Muscle of leg (tissue), 3 donors: ENCODE measurements at regions not wholly inside any gene's neighbourhood (a gene's known extent, or its start where the extent isn't known, plus 50 kb on each side); places are given as distances from the start of the nearest gene placed in this dataset.

Source experiments
- DNase-seq: peaks from one replicate; pipeline ENCODE4 v3.0.0; 2013
- H3K27ac ChIP-seq: one replicate; pipeline ENCODE4 v1.5.1; 2013; ENCODE audit warnings: mild to moderate bottlenecking, low read length, control low read depth
- H3K27me3 ChIP-seq: one replicate; pipeline ENCODE4 v1.6.1; 2013; ENCODE audit warnings: low read length; ENCODE audit not compliant: control insufficient read depth, insufficient read depth
- H3K36me3 ChIP-seq: one replicate; pipeline ENCODE4 v1.6.1; 2013; ENCODE audit warnings: low read length; ENCODE audit not compliant: control insufficient read depth, insufficient read depth
- H3K4me1 ChIP-seq: one replicate; pipeline ENCODE4 v1.6.1; 2013; ENCODE audit warnings: low read length; ENCODE audit not compliant: control insufficient read depth, insufficient read depth
- H3K4me3 ChIP-seq: one replicate; pipeline ENCODE4 v1.5.1; 2013; ENCODE audit warnings: low read length, control low read depth
- H3K9me3 ChIP-seq: replicated peaks from 2 replicates; pipeline ENCODE4 v1.6.1; 2013; ENCODE audit warnings: low read depth, low read length; ENCODE audit not compliant: control insufficient read depth
- WGBS: methylation state at CpG from one replicate; pipeline ENCODE4 v1.1.5; 2013; ENCODE audit warnings: missing lambda C conversion rate; ENCODE audit not compliant: insufficient coverage; 5-methylcytosine and 5-hydroxymethylcytosine counted together

GRCh38 chr6:102562713-102563112 lies 1169.2 kb downstream of the GRIK2 start:
- no peak overlapping the region for H3K27ac ChIP-seq
- no peaks in the 10 kb centered on the region for H3K36me3 ChIP-seq
- no peak for DNase-seq
- H3K9me3 ChIP-seq = no peaks in the 10 kb centered on the region
- no CpG with 5 or more reads among the region's 1 CpG for WGBS
- no peaks in the 10 kb centered on the region for H3K27me3 ChIP-seq
- H3K4me3 ChIP-seq = no peak overlapping the region
- H3K4me1 ChIP-seq = no peaks in the 10 kb centered on the region

- no peaks in the 10 kb centered on the region for H3K4me1 ChIP-seq
Observed at GRCh38 chr6:102553214-102553613, 1159.7 kb downstream of the GRIK2 start.

GRCh38 chr6:102549221-102549874 lies 1155.8 kb downstream of the GRIK2 start:
- Histone ChIP-seq H3K9me3 (no peaks in the 10 kb centered on the region), H3K36me3 (no peaks in the 10 kb centered on the region), H3K27ac (no peak overlapping the region), H3K4me1 (no peaks in the 10 kb centered on the region), H3K4me3 (no peak overlapping the region), H3K27me3 (no peaks in the 10 kb centered on the region)
- no peak for DNase-seq
- no CpG with 5 or more reads among the region's 6 CpGs for WGBS

More at GRCh38 chr6:102553214-102553613, 1159.7 kb downstream of the GRIK2 start:
- no peak overlapping the region for H3K4me3 ChIP-seq
- no peak for DNase-seq
- H3K36me3 ChIP-seq = no peaks in the 10 kb centered on the region
- no peaks in the 10 kb centered on the region for H3K27me3 ChIP-seq
- H3K27ac ChIP-seq = no peak overlapping the region
- H3K9me3 ChIP-seq = no peaks in the 10 kb centered on the region

GRCh38 chr6:102525336-102525735 lies 1131.8 kb downstream of the GRIK2 start:
- H3K27me3 ChIP-seq = no peaks in the 10 kb centered on the region
- H3K4me3 ChIP-seq = no peak overlapping the region
- H3K27ac ChIP-seq = no peak overlapping the region
- no peaks in the 10 kb centered on the region for H3K36me3 ChIP-seq
- no CpG with 5 or more reads among the region's 2 CpGs for whole genome bisulfite sequencing
- no peaks in the 10 kb centered on the region for H3K9me3 ChIP-seq
- H3K4me1 ChIP-seq = no peaks in the 10 kb centered on the region
- no peak for DNase-seq

GRCh38 chr6:102520966-102521365 lies 1127.5 kb downstream of the GRIK2 start:
- WGBS = no CpG with 5 or more reads among the region's 2 CpGs
- Histone ChIP-seq H3K36me3 (no peaks in the 10 kb centered on the region), H3K4me3 (no peak overlapping the region), H3K9me3 (no peaks in the 10 kb centered on the region), H3K27me3 (no peaks in the 10 kb centered on the region), H3K4me1 (no peaks in the 10 kb centered on the region), H3K27ac (no peak overlapping the region)
- no peak for DNase-seq

- Histone ChIP-seq H3K27ac (no peak overlapping the region), H3K4me3 (no peak overlapping the region), H3K9me3 (no peaks in the 10 kb centered on the region), H3K4me1 (no peaks in the 10 kb centered on the region), H3K36me3 (no peaks in the 10 kb centered on the region), H3K27me3 (no peaks in the 10 kb centered on the region)
- WGBS = no CpG with 5 or more reads among the region's 3 CpGs
- no peak for DNase-seq
Observed at GRCh38 chr6:102517506-102517905, 1124.0 kb downstream of the GRIK2 start.

- no peaks in the 10 kb centered on the region for H3K36me3 ChIP-seq
- no peak overlapping the region for H3K27ac ChIP-seq
- no peaks in the 10 kb centered on the region for H3K4me1 ChIP-seq
- H3K27me3 ChIP-seq = no peaks in the 10 kb centered on the region
- DNase-seq = no peak
- WGBS = 80% methylated on average over 1 of the region's 1 CpG
- no peak overlapping the region for H3K4me3 ChIP-seq
- H3K9me3 ChIP-seq = peaks cover 4% of the 10 kb centered on the region
Observed at GRCh38 chr6:102501615-102502014, 1108.1 kb downstream of the GRIK2 start.

- no CpG with 5 or more reads among the region's 1 CpG for WGBS
- H3K9me3 ChIP-seq = peaks cover 11% of the 10 kb centered on the region
- DNase-seq = no peak
Observed at GRCh38 chr6:102494808-102495207, 1101.3 kb downstream of the GRIK2 start.

GRCh38 chr6:102493485-102493884 lies 1100.0 kb downstream of the GRIK2 start:
- DNase-seq = no peak
- 80% methylated on average over 1 of the region's 4 CpGs for whole genome bisulfite sequencing
- Histone ChIP-seq H3K36me3 (no peaks in the 10 kb centered on the region), H3K9me3 (peaks cover 11% of the 10 kb centered on the region), H3K27ac (no peak overlapping the region), H3K4me1 (no peaks in the 10 kb centered on the region), H3K27me3 (no peaks in the 10 kb centered on the region), H3K4me3 (no peak overlapping the region)

More at GRCh38 chr6:102494808-102495207, 1101.3 kb downstream of the GRIK2 start:
- Histone ChIP-seq H3K27me3 (no peaks in the 10 kb centered on the region), H3K27ac (no peak overlapping the region), H3K4me1 (no peaks in the 10 kb centered on the region), H3K36me3 (no peaks in the 10 kb centered on the region), H3K4me3 (no peak overlapping the region)

- Histone ChIP-seq H3K4me3 (no peak overlapping the region), H3K27me3 (no peaks in the 10 kb centered on the region), H3K27ac (no peak overlapping the region), H3K36me3 (no peaks in the 10 kb centered on the region), H3K4me1 (no peaks in the 10 kb centered on the region), H3K9me3 (no peaks in the 10 kb centered on the region)
- WGBS = 76% methylated on average over 2 of the region's 2 CpGs
- DNase-seq = no peak
Observed at GRCh38 chr6:102488729-102489128, 1095.2 kb downstream of the GRIK2 start.

- no CpG with 5 or more reads among the region's 1 CpG for WGBS
Observed at GRCh38 chr6:102485480-102485879, 1092.0 kb downstream of the GRIK2 start.

More at GRCh38 chr6:102485480-102485879, 1092.0 kb downstream of the GRIK2 start:
- no peak for DNase-seq
- Histone ChIP-seq H3K27ac (no peak overlapping the region), H3K36me3 (no peaks in the 10 kb centered on the region), H3K27me3 (no peaks in the 10 kb centered on the region), H3K4me1 (no peaks in the 10 kb centered on the region), H3K9me3 (no peaks in the 10 kb centered on the region), H3K4me3 (no peak overlapping the region)
